ENCODE measurements at regions not wholly inside any gene's neighbourhood (a gene's known extent, or its start where the extent isn't known, plus 50 kb on each side); places are given as distances from the start of the nearest gene placed in this dataset.

DNA sequence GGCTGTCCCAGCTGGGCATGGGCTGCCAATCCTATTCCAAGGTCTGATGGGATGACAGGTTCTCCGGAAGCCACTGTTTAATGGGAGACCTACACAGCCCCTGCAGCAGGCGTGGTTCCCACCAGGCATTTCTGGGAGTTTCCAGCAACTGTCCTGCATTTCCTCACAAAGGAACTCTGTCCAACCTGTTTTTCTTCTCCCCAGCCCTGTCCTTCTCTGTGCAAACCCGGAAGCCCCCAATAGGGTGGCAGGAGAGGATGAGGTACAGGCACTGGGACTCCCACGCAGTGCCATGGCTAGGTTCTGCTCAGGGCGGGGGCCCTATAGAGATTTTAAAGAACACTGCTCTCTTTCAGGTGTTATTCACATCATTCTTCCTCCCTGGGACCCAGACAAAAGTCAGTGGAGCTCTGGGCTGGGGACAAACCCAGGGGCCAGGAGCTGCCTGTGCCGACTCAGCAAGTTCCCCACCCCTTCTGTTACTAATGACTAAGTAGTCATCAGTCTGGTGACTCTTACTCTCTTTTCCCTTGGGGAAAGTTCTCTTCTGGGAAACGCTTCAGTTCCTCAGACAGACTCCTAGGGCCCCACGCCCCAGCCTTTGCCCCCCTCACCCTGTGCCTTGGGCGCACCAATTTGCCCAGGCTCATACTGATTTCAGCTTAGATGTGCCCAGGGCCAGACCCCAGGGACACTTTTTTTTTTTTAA, 97.7 kb downstream of the CD47 start:
- DNase-seq (ENCODE audit: low read depth): no peak

DNA sequence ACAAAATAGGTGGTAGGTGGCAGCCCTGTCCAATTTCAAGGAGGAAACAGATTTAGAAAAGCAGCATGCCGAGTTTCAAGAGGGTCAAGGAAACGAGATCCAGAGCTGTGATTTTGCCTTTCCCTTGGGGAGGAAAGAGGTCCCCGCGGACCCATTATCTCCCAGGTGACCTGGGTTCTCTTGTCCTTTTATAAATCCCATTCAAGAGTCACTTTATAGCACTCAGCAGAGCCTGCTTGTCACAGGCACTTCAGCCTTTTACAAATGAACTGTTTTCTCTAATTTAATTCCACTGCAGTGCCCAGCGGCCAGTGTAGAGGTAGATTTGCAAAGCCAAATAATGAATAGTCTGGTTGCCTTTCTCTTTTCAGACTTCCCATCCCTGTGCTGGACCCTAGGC, 99.9 kb downstream of the CD47 start:
- H3K36me3 ChIP-seq (ENCODE audit: control insufficient read depth, insufficient read depth, low read length, severe bottlenecking): no peaks in the 10 kb centered on the region
- peaks cover 39% of the 10 kb centered on the region for H3K4me1 ChIP-seq (ENCODE audit: control insufficient read depth, insufficient read depth, low read length)
- H3K27me3 ChIP-seq (replicated peaks; ENCODE audit: control insufficient read depth, insufficient read depth, low read length): no peaks in the 10 kb centered on the region
- H3K4me3 ChIP-seq (ENCODE audit: low read length): no peak overlapping the region
- no peak for DNase-seq (ENCODE audit: low read depth)
- H3K9me3 ChIP-seq (ENCODE audit: control insufficient read depth, low read length): no peaks in the 10 kb centered on the region
- no peak overlapping the region for H3K9ac ChIP-seq (ENCODE audit: low read length)

More for the DNA sequence above, 97.7 kb downstream of the CD47 start:
- no peaks in the 10 kb centered on the region for H3K36me3 ChIP-seq (ENCODE audit: control insufficient read depth, insufficient read depth, low read length, severe bottlenecking)
- no peaks in the 10 kb centered on the region for H3K9me3 ChIP-seq (ENCODE audit: control insufficient read depth, low read length)
- H3K9ac ChIP-seq (ENCODE audit: low read length): no peak overlapping the region
- H3K4me1 ChIP-seq (ENCODE audit: control insufficient read depth, insufficient read depth, low read length): peaks cover 21% of the 10 kb centered on the region
- H3K4me3 ChIP-seq (ENCODE audit: low read length): no peak overlapping the region
- no peaks in the 10 kb centered on the region for H3K27me3 ChIP-seq (replicated peaks; ENCODE audit: control insufficient read depth, insufficient read depth, low read length)

GRCh38 chr3:107990433-107990832, 100.4 kb downstream of the CD47 start:
- H3K4me1 ChIP-seq (ENCODE audit: control insufficient read depth, insufficient read depth, low read length): peaks cover 39% of the 10 kb centered on the region

GRCh38 chr3:107989661-107990060, 101.2 kb downstream of the CD47 start:
- Histone ChIP-seq H3K36me3 (ENCODE audit: control insufficient read depth, insufficient read depth, low read length, severe bottlenecking) (no peaks in the 10 kb centered on the region), H3K9ac (ENCODE audit: low read length) (no peak overlapping the region)

More at GRCh38 chr3:107990433-107990832, 100.4 kb downstream of the CD47 start:
- Histone ChIP-seq H3K9ac (ENCODE audit: low read length) (no peak overlapping the region), H3K27me3 (replicated peaks; ENCODE audit: control insufficient read depth, insufficient read depth, low read length) (no peaks in the 10 kb centered on the region), H3K36me3 (ENCODE audit: control insufficient read depth, insufficient read depth, low read length, severe bottlenecking) (no peaks in the 10 kb centered on the region), H3K4me3 (ENCODE audit: low read length) (no peak overlapping the region), H3K9me3 (ENCODE audit: control insufficient read depth, low read length) (no peaks in the 10 kb centered on the region)
- no peak for DNase-seq (ENCODE audit: low read depth)

DNA sequence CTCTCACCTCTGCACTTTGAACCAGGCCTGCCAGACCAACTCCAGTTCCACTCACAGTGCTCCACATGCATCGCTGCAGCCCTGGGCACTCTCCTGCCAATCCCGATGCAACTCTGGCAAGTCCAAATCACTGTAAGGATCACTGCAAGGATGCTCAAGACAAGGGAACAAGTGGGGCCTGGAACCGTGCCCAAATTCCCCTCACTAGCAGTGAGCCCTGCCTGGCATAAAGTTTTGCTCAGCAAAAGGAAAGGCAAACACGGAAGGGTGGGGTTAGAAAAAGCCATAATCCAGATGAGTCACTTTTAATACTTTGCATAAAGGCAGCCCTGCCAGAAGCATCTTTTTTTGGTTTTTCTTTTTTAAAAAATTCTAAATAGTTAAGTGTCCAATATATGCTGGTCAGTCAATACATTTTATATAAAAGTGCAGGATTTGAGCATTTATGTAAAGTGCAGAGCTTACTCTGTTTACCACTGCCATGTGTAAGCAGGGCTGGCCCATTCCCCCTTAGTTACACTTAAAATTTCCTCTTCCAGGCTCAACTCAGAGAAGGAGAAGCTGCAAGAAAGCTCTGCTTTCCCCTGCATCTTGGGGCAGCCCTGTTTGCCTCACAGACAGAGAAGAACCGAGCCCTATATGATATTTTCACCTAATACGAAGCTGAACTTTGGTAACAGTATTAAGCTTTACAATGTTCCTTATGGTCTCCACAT, 102.2 kb downstream of the CD47 start:
- no peaks in the 10 kb centered on the region for H3K27me3 ChIP-seq (replicated peaks; ENCODE audit: control insufficient read depth, insufficient read depth, low read length)
- H3K9ac ChIP-seq (ENCODE audit: low read length): no peak overlapping the region
- no peaks in the 10 kb centered on the region for H3K36me3 ChIP-seq (ENCODE audit: control insufficient read depth, insufficient read depth, low read length, severe bottlenecking)
- H3K4me1 ChIP-seq (ENCODE audit: control insufficient read depth, insufficient read depth, low read length): peaks cover 31% of the 10 kb centered on the region
- no peaks in the 10 kb centered on the region for H3K9me3 ChIP-seq (ENCODE audit: control insufficient read depth, low read length)
- DNase-seq (ENCODE audit: low read depth): peak; percentile 81
- no peak overlapping the region for H3K4me3 ChIP-seq (ENCODE audit: low read length)

More at GRCh38 chr3:107989661-107990060, 101.2 kb downstream of the CD47 start:
- DNase-seq (ENCODE audit: low read depth): no peak
- no peak overlapping the region for H3K4me3 ChIP-seq (ENCODE audit: low read length)
- H3K4me1 ChIP-seq (ENCODE audit: control insufficient read depth, insufficient read depth, low read length): peaks cover 39% of the 10 kb centered on the region
- H3K9me3 ChIP-seq (ENCODE audit: control insufficient read depth, low read length): no peaks in the 10 kb centered on the region
- H3K27me3 ChIP-seq (replicated peaks; ENCODE audit: control insufficient read depth, insufficient read depth, low read length): no peaks in the 10 kb centered on the region

DNA sequence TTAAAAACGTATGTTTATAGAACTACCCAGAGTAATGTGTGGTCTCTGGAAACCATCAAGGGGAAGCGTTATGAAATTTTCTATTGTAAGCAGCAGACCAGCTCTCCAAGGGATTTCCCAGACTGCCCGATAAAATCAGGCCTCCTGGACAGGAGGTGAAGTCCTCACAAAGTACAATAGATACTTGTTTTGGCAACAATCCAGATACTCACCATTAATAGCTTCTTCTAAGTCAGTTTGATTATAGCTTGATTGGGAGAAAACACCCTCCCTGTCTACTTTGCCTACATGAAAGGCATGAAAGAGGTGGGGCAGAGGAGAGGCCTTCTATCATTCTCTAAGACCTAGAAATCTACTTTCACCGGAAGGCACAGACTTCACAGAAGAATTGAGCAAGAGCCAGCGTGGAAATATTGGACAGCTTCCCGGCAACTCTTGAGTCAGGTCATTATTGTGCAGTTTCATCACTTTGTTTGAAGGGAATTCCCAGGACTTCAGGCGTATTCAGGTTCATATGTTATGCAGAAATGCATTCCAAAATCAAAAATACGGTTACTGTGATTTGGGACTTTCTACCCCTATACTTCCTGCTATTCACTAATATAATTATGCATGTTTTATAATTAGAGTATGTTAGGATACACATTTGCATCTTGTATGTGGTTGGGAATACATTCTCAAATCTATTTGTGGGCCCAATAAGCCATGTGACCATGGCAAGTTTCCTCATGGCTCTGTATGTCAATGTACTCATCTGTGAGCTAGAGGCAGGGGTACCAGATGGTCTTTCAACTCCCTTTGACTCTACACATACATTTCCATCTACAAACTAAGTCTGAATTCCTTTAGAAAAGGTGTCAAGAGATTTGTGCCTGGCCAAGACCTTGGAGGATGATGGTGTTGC, 103.5 kb downstream of the CD47 start:
- Histone ChIP-seq H3K9me3 (ENCODE audit: control insufficient read depth, low read length) (no peaks in the 10 kb centered on the region), H3K4me1 (ENCODE audit: control insufficient read depth, insufficient read depth, low read length) (peaks cover 22% of the 10 kb centered on the region), H3K9ac (ENCODE audit: low read length) (no peak overlapping the region), H3K27me3 (replicated peaks; ENCODE audit: control insufficient read depth, insufficient read depth, low read length) (no peaks in the 10 kb centered on the region), H3K36me3 (ENCODE audit: control insufficient read depth, insufficient read depth, low read length, severe bottlenecking) (no peaks in the 10 kb centered on the region), H3K4me3 (ENCODE audit: low read length) (no peak overlapping the region)
- DNase-seq (ENCODE audit: low read depth): peak; percentile 99

DNA sequence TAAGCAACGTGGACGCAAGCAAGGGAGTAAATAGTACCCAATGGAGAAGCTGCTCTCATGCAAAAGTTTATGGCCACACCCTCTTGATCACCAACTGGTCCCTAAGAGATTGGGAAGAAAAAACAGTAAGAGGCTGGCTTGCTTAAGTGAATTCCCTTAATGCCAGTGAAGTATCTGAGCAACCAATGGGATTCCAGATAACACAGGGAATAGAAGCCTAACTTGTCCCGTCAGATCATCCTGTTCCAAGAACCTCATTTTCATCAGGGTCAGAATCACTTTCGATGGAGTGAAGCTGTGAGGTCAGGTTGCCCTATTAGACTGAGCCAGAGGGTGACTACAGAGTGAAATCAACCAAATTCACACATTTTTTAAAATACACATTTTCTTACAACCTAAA, 104.3 kb downstream of the CD47 start:
- H3K4me1 ChIP-seq (ENCODE audit: control insufficient read depth, insufficient read depth, low read length): peaks cover 24% of the 10 kb centered on the region
- no peaks in the 10 kb centered on the region for H3K9me3 ChIP-seq (ENCODE audit: control insufficient read depth, low read length)
- no peak for DNase-seq (ENCODE audit: low read depth)
- no peaks in the 10 kb centered on the region for H3K27me3 ChIP-seq (replicated peaks; ENCODE audit: control insufficient read depth, insufficient read depth, low read length)
- no peak overlapping the region for H3K4me3 ChIP-seq (ENCODE audit: low read length)
- H3K9ac ChIP-seq (ENCODE audit: low read length): no peak overlapping the region
- no peaks in the 10 kb centered on the region for H3K36me3 ChIP-seq (ENCODE audit: control insufficient read depth, insufficient read depth, low read length, severe bottlenecking)

DNA sequence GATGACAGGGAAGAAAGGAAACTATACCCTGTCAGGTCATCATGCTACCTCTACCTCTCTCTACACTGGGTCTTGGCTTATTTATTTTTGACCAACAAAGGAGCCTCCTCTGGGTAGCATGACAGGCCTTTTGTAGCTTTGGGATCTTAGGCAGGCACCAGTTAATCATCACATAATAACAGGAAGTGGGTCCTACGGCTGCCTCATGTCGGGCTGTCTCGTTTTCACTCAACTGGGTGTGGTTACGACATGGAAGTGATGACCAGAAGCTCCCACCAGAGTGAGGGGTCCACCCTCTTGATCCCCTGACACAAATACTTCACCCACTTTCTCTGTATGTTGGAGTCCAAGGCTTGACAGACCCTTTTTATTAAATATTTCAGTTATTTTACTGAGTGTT, 105.3 kb downstream of the CD47 start:
- Histone ChIP-seq H3K9me3 (ENCODE audit: control insufficient read depth, low read length) (no peaks in the 10 kb centered on the region), H3K36me3 (ENCODE audit: control insufficient read depth, insufficient read depth, low read length, severe bottlenecking) (no peaks in the 10 kb centered on the region), H3K4me3 (ENCODE audit: low read length) (no peak overlapping the region), H3K9ac (ENCODE audit: low read length) (no peak overlapping the region), H3K4me1 (ENCODE audit: control insufficient read depth, insufficient read depth, low read length) (peaks cover 26% of the 10 kb centered on the region), H3K27me3 (replicated peaks; ENCODE audit: control insufficient read depth, insufficient read depth, low read length) (no peaks in the 10 kb centered on the region)
- no peak for DNase-seq (ENCODE audit: low read depth)

GRCh38 chr3:107983247-107983646, 107.6 kb downstream of the CD47 start:
- H3K36me3 ChIP-seq (ENCODE audit: control insufficient read depth, insufficient read depth, low read length, severe bottlenecking): no peaks in the 10 kb centered on the region
- peaks cover 23% of the 10 kb centered on the region for H3K4me1 ChIP-seq (ENCODE audit: control insufficient read depth, insufficient read depth, low read length)
- no peaks in the 10 kb centered on the region for H3K27me3 ChIP-seq (replicated peaks; ENCODE audit: control insufficient read depth, insufficient read depth, low read length)
- no peaks in the 10 kb centered on the region for H3K9me3 ChIP-seq (ENCODE audit: control insufficient read depth, low read length)
- DNase-seq (ENCODE audit: low read depth): no peak
- H3K9ac ChIP-seq (ENCODE audit: low read length): no peak overlapping the region
- H3K4me3 ChIP-seq (ENCODE audit: low read length): no peak overlapping the region

GRCh38 chr3:107982165-107982564, 108.7 kb downstream of the CD47 start:
- H3K27me3 ChIP-seq (replicated peaks; ENCODE audit: control insufficient read depth, insufficient read depth, low read length): no peaks in the 10 kb centered on the region
- H3K9me3 ChIP-seq (ENCODE audit: control insufficient read depth, low read length): no peaks in the 10 kb centered on the region
- H3K4me3 ChIP-seq (ENCODE audit: low read length): no peak overlapping the region
- peaks cover 12% of the 10 kb centered on the region for H3K4me1 ChIP-seq (ENCODE audit: control insufficient read depth, insufficient read depth, low read length)
- H3K36me3 ChIP-seq (ENCODE audit: control insufficient read depth, insufficient read depth, low read length, severe bottlenecking): no peaks in the 10 kb centered on the region
- no peak for DNase-seq (ENCODE audit: low read depth)
- no peak overlapping the region for H3K9ac ChIP-seq (ENCODE audit: low read length)

Measured in adipocyte (in vitro differentiated cells).